Retinal pigment epithelial cell (primary cell): ENCODE measurements at regions not wholly inside any gene's neighbourhood (a gene's known extent, or its start where the extent isn't known, plus 50 kb on each side); places are given as distances from the start of the nearest gene placed in this dataset.

ENCODE experiments used
- DNase-seq: peaks from one replicate; pipeline ENCODE4 v3.0.0-alpha.2; 2010; ENCODE audit warnings: low read depth
- H3K4me3 ChIP-seq: 2 replicates; pipeline ENCODE4 v1.5.1; 2011; ENCODE audit warnings: mild to moderate bottlenecking, low read length, control low read depth, moderate library complexity
- CTCF ChIP-seq: conservative IDR thresholded peaks from 2 replicates; pipeline ENCODE4 v1.5.1; 2011; ENCODE audit warnings: low read depth, low read length, control low read depth, inconsistent platforms

- DNase-seq = no peak
- no peak for TF ChIP-seq CTCF
Measured at GRCh38 chr15:69576948-69577351, 124.3 kb downstream of the RPLP1 start.

GRCh38 chr15:69577397-69577796 lies 124.8 kb downstream of the RPLP1 start:
- TF ChIP-seq CTCF = no peak
- DNase-seq = no peak
- H3K4me3 ChIP-seq = no peak overlapping the region

More at GRCh38 chr15:69576948-69577351, 124.3 kb downstream of the RPLP1 start:
- H3K4me3 ChIP-seq = no peak overlapping the region

- no peak for TF ChIP-seq CTCF
- DNase-seq = no peak
- no peak overlapping the region for H3K4me3 ChIP-seq
Measured at GRCh38 chr15:69578252-69578651, 125.6 kb downstream of the RPLP1 start.

GRCh38 chr15:69578787-69579583 lies 126.4 kb downstream of the RPLP1 start:
- no peak for TF ChIP-seq CTCF
- no peak for DNase-seq
- no peak overlapping the region for H3K4me3 ChIP-seq

- H3K4me3 ChIP-seq = no peak overlapping the region
- DNase-seq = no peak
- TF ChIP-seq CTCF = no peak
Measured at GRCh38 chr15:69579950-69580618, 127.5 kb downstream of the RPLP1 start.

GRCh38 chr15:69583626-69584025 lies 131.0 kb downstream of the RPLP1 start:
- DNase-seq = no peak
- no peak for TF ChIP-seq CTCF
- H3K4me3 ChIP-seq = no peak overlapping the region

GRCh38 chr15:69585937-69586336 lies 133.3 kb downstream of the RPLP1 start:
- DNase-seq = no peak
- no peak overlapping the region for H3K4me3 ChIP-seq
- no peak for TF ChIP-seq CTCF
